GM21515 (cell line): ENCODE measurements at regions not wholly inside any gene's neighbourhood (a gene's known extent, or its start where the extent isn't known, plus 50 kb on each side); places are given as distances from the start of the nearest gene placed in this dataset.
"Not testable (repeated sequence)": the region's sequence is repeated elsewhere in the genome, so short reads cannot be mapped to it uniquely, and the experiment has no call there.

Experiments used
- ATAC-seq: cut with Tn5 transposase; IDR thresholded peaks from one replicate; pipeline ENCODE4 v1.9.1; 2021; ENCODE audit not compliant: unreplicated experiment

- no peak for ATAC-seq
Observed at GRCh38 chr3:30408105-30408557, 198.3 kb upstream of the TGFBR2 start.

GRCh38 chr3:30418443-30418842, 188.0 kb upstream of the TGFBR2 start:
- ATAC-seq = no peak

- no peak for ATAC-seq
Observed at GRCh38 chr3:30421266-30421665, 185.1 kb upstream of the TGFBR2 start.

DNA sequence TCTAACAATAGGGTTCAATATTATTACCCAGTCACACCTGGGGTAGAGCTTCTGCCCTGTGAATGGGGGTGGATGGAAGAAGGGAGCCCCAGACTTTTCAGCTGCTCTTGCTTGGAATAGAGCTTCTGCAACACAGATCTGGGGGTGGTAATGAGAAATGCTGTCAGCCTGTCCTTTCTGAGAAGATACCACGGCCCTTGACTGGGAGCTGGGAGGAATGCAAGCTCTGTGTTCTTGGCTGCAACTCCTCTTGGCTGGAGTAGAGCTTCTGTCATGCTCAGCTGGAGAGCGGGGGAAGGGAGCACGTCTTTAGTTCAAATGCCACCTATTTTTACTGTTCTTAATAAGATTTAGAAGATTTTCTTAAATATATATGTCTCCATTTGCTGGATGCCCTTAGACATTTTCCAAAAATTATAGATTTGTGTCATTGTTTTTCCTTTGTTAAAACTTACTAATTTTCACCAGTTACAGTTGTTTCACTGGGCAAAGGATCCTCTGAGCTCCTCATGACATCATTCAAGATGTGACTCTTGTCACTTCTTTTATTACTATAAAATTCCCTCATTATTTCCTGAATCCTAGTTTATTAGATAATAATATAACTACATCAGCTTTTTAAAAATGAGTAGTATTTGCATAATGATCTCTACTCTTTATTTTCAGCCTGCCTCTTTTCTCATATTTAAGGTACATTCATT, 180.0 kb upstream of the TGFBR2 start:
- ATAC-seq = no peak

- no peak for ATAC-seq
Observed at GRCh38 chr3:30428251-30428650, 178.2 kb upstream of the TGFBR2 start.

DNA sequence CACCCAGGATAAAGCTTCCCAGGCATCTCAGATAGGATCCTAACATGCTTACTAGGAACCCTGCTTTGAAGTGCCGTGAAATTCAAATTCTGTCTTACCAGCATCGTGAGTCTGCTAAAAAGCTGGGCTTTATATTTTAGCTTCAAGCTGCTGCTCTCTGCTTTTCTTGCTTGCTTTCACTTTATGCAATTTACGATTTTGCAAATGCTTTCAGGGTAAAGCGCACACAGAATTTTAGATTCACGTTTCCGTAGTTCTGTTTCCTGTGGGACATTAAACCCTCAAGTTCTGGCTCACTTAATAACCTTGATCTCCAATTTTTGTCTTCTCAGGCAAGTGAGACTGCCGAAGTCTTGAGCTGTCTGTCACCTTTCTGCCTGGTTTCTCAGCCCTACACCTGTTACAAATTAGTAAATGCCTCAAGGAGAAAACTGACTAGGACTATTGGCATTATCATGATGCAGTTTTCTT, 170.5 kb upstream of the TGFBR2 start:
- no peak for ATAC-seq

- ATAC-seq = no peak
Observed at GRCh38 chr3:30437171-30437601, 169.2 kb upstream of the TGFBR2 start.

DNA sequence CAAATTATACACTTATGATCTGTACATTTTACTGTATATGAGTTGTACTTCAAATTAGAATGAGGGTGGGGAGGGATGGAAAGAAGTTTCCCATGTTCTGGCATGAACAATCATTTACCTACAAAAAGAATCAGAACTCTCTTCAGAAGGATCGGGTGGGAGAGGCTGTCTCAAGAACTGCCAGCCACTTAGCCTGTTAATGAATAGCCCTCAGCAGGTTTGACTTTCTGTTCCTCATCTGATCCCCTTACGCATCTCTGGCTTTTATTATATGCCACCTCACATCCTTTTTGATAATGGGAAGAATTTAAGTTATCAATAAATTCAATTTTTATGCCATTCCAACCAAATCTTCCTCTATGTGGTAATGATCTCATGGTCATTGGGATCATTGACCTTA, 168.3 kb upstream of the TGFBR2 start:
- no peak for ATAC-seq

GRCh38 chr3:30439451-30440053, 166.8 kb upstream of the TGFBR2 start:
- ATAC-seq = no peak

DNA sequence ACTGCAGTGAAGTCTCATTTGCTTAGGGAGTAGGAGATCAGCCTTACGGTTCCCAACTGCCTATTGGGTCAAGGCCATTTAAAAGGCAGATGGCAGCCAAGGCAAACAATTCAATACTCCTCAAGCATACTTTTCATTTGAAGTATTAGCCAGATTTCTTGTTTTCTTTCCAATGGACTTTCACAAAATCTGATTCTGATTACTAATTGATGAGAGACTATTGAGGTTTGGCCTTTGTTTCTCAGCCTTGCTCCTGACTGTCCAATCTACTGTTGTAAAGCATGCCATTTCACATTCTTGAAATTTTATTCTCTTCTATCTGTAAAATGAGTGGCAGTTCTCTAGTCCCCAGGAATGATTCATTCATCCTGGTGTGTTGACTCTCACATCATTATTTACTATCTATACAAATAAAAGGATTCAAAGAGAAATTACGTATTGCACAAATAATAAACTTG, 166.2 kb upstream of the TGFBR2 start:
- ATAC-seq = no peak

- ATAC-seq = no peak
Observed at GRCh38 chr3:30440880-30441279, 165.5 kb upstream of the TGFBR2 start.

DNA sequence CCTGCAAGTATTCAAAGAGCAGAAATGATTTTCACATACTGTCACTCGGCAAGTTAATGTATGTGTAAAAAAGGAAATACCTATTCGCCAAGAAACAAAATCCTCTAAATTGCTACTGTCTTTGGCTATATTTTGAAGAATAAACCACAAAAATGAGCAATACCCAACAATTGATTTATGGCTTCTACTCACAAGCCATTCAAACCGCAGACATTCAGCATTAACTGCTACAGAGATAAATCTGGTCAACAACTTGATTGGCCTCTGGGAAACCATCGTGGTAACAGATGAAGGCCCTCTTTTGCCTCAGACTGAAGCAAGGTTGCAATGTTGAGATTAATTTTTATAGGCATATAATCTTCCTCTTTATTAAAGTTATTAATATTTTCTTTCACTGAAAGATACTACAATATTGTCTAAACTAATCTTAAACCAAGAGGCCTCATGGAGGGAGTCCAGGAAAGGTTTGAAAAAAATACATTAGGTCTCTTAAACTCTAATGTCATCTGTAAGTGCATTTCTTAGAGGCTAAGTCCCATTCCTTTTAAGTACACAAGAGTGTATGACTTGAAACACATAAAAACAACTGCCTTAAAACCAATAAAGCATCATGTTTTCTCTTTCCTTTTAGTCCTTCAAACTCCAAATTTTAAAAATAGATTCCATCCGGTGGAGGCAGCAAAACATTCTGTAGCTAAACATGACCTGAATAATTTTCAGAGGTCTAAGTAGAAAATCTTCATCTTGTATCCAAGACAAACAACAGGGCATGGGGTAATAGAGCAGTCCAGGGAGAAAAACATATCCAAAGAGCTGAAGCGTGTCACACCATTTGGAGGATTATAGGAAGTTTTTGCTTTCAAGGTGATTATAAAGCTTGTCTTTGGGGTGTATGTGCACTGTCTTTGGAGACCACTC, 162.4 kb upstream of the TGFBR2 start:
- no peak for ATAC-seq

DNA sequence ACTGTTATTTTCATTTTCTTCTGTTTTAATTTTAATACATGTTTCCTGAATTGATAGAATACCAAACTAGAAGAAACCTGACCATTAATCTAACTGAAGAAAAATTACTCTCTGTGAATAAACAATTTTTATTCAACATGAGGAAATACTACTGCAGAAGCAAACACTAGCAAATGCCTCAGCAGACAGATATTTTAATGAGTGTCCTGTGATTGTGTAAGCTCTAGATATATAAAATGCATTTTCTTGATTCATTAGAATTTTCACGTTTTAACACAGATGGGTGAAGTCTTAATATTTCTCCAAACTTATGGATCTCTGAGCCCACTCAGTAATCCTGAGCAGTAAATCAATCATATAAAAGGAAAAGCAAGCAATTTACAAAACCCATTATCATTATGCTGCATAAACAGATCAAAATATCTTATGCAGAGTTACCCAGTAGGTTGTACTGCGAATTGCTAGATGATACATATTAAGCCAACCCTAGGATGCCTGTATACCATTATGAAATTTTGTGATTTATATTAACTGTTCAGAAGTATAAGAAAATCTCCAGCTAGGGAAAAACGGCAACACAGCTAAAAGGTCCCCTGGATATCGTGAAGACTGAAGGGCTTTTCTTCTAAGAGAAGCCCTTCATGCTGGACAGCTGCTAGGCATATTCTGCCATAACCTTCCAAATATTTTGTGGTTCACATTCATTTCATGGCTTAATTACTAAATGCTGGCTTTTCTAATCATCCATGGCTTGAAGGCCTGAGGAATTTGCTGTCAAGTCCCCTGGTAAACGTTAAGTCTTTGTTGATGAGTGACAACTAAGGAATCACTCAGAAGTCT, 157.7 kb upstream of the TGFBR2 start:
- no peak for ATAC-seq

DNA sequence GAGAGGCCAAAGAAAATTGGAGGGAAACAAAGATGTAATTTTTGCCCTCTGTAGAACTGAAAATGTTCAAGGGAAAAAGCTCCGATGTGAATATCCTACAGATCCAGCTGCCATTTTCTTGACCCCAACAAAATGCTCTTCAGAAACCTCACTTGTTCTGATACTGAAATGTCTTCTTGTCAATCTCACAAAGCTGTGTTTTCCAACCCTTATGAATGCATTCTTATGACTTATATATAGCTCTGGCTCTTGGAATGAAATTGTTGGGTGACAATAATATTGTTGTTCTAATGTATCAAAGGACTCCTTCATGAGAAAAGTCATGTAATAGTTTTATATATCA, 157.1 kb upstream of the TGFBR2 start:
- no peak for ATAC-seq

DNA sequence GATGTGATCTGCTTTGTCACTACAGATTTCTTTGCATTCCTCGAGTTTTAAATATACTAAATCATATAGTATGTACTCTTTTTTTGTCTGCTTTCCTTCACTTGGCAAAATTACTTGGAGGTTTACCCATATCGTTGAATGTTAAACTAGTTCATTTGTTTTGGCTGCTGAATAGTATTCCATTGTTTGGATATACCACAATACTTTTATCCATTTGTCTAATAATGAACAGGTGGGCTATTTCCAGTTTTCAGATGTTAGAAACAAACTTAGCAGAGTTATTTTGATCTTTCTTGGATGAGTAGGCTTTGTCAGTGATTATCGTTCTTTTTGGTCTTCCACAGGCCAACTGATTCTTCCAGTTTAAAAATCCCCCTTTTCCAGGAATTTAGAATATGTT, 154.0 kb upstream of the TGFBR2 start:
- ATAC-seq = no peak

DNA sequence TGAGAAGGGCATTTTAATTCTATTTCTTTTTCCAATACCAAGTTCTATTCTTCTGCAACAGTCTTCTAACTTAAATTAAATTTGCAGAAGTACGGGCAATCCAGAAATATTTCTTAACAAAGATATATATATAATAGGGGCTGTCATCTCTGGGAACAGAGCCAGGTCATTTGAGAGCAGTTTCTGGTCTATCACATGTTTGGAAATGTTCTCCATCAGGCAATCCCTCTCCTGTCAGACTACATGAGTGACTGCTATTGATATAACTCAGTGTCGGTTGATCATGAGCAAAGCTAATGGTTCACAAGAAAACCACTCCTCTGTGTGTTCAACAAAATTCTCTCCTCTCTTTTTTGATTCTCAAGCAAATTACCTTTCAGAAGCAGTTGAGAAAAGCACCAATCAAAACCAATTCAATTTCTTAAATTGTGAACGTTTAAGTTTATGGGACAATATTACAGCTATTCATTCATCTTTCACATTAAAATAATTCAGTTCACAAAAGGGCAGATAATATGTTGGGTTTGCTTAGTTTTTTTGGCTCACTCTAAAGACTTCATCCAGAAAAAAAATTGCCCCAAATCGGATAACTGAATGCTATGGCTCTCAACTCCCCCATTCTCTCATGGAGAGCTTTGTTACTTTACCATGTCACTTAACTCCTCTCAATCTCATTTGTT, 152.9 kb upstream of the TGFBR2 start:
- ATAC-seq = no peak

DNA sequence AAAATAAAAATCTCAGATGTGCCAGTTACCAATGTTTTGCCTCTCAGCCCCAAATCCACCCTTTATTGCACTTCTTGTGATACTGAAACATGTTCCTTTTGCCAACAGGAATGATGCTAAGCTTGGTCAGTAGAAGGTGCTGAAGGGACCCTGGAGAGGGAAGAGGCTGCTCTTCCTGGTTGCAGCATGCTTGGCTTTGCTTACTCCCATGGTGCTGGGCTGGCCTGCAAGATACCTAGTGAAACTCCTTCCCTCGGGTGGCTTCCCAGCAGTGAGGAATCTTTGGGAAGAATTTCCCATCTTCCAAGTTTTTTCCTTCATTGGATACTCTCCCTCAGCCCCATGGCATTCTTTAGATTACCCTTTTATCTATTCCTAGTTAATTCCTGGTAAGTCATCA, 151.8 kb upstream of the TGFBR2 start:
- ATAC-seq = no peak

GRCh38 chr3:30455112-30455511, 151.3 kb upstream of the TGFBR2 start:
- ATAC-seq = not testable (repeated sequence)

DNA sequence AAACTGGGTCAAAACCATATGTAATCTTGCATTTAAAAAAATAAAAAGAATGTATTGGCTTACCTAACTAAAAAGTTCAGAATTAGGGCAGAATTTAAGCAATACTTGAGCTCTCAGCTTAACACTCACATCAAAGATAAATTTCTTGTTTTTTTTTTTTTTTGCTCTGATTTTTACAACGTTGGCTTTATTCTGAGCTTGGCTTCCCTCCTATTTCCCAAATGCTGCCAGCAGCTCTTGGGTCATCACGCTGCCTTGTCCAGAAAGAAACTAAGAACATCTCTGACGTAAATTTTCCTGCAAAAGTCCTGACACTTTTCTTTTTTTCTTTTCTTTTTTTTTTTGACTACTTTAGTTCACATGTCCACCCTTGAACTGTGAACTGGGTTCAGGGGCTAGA, 150.6 kb upstream of the TGFBR2 start:
- no peak for ATAC-seq

- ATAC-seq = no peak
Observed at GRCh38 chr3:30456264-30456663, 150.1 kb upstream of the TGFBR2 start.
